HG03095 (cell line): ENCODE measurements at regions not wholly inside any gene's neighbourhood (a gene's known extent, or its start where the extent isn't known, plus 50 kb on each side); places are given as distances from the start of the nearest gene placed in this dataset.

ENCODE experiments used
- ATAC-seq: cut with Tn5 transposase; IDR thresholded peaks from one replicate; pipeline ENCODE4 v1.9.1; 2021; ENCODE audit warnings: moderate library complexity; ENCODE audit not compliant: unreplicated experiment

- no peak for ATAC-seq
Observed at GRCh38 chr18:67041334-67041733, 437.4 kb upstream of the CDH19 start.

GRCh38 chr18:67035026-67035425 is 431.1 kb upstream of the CDH19 start:
- no peak for ATAC-seq

GRCh38 chr18:67023059-67023458 is 419.2 kb upstream of the CDH19 start:
- ATAC-seq = no peak

- ATAC-seq = no peak
Observed at GRCh38 chr18:67010919-67011318, 407.0 kb upstream of the CDH19 start.

GRCh38 chr18:67007999-67008398 is 404.1 kb upstream of the CDH19 start:
- ATAC-seq = no peak

- no peak for ATAC-seq
Observed at GRCh38 chr18:67007085-67007484, 403.2 kb upstream of the CDH19 start.

- ATAC-seq = no peak
Observed at GRCh38 chr18:67001052-67001451, 397.2 kb upstream of the CDH19 start.

- no peak for ATAC-seq
Observed at GRCh38 chr18:66999003-66999402, 395.1 kb upstream of the CDH19 start.

- ATAC-seq = no peak
Observed at GRCh38 chr18:66995270-66995669, 391.4 kb upstream of the CDH19 start.

- no peak for ATAC-seq
Observed at GRCh38 chr18:66994790-66995189, 390.9 kb upstream of the CDH19 start.

- ATAC-seq = no peak
Observed at GRCh38 chr18:66993492-66993891, 389.6 kb upstream of the CDH19 start.

- no peak for ATAC-seq
Observed at GRCh38 chr18:66990909-66991308, 387.0 kb upstream of the CDH19 start.

- ATAC-seq = no peak
Observed at GRCh38 chr18:66979009-66979408, 375.1 kb upstream of the CDH19 start.

GRCh38 chr18:66972681-66973080 is 368.8 kb upstream of the CDH19 start:
- ATAC-seq = no peak

- no peak for ATAC-seq
Observed at GRCh38 chr18:66971960-66972359, 368.1 kb upstream of the CDH19 start.

- no peak for ATAC-seq
Observed at GRCh38 chr18:66966171-66966570, 362.3 kb upstream of the CDH19 start.

GRCh38 chr18:66958309-66958708 is 354.4 kb upstream of the CDH19 start:
- ATAC-seq = no peak

GRCh38 chr18:66951750-66952149 is 347.9 kb upstream of the CDH19 start:
- ATAC-seq = no peak

GRCh38 chr18:66949419-66949818 is 345.5 kb upstream of the CDH19 start:
- no peak for ATAC-seq

- ATAC-seq = no peak
Observed at GRCh38 chr18:66937546-66937945, 333.7 kb upstream of the CDH19 start.

GRCh38 chr18:66931010-66931409 is 327.1 kb upstream of the CDH19 start:
- no peak for ATAC-seq

- ATAC-seq = no peak
Observed at GRCh38 chr18:66916834-66917233, 312.9 kb upstream of the CDH19 start.

GRCh38 chr18:66900837-66901236 is 296.9 kb upstream of the CDH19 start:
- no peak for ATAC-seq

- no peak for ATAC-seq
Observed at GRCh38 chr18:66895631-66896030, 291.7 kb upstream of the CDH19 start.
